ENCODE measurements at regions not wholly inside any gene's neighbourhood (a gene's known extent, or its start where the extent isn't known, plus 50 kb on each side); places are given as distances from the start of the nearest gene placed in this dataset.
"Not testable (repeated sequence)": the region's sequence is repeated elsewhere in the genome, so short reads cannot be mapped to it uniquely, and the experiment has no call there.

GRCh38 chr2:131420751-131421150 lies 55.2 kb upstream of the TUBA3D start:
- H3K79me2 ChIP-seq (ENCODE audit: insufficient read depth); H2AFZ ChIP-seq (ENCODE audit: low read depth); H3K4me3 ChIP-seq (ENCODE audit: low read depth in 2 of 2, low read length in 1 of 2); H3K27ac ChIP-seq (ENCODE audit: low read depth in 2 of 2, low read length in 1 of 2); H3K9me2 ChIP-seq; H4K20me1 ChIP-seq (ENCODE audit: insufficient read depth); H3K4me1 ChIP-seq (ENCODE audit: control insufficient read depth in 1 of 2, insufficient read depth in 2 of 2, low read depth in 1 of 2, low read length in 1 of 2); H3K9ac ChIP-seq; H3F3A ChIP-seq (replicated peaks; ENCODE audit: insufficient read depth); DNase-seq; H3K36me3 ChIP-seq (replicated peaks in 1 of 2; ENCODE audit: control insufficient read depth in 1 of 2, insufficient read depth in 2 of 2, low read length in 1 of 2); POLR2A ChIA-PET; H3K4me2 ChIP-seq; H3K9me3 ChIP-seq: not testable (repeated sequence)
- WGBS (ENCODE audit: low lambda C conversion rate), result 24% methylated on average over 3 of the region's 3 CpGs
- H3K27me3 ChIP-seq (ENCODE audit: insufficient read depth), result peaks cover 28% of the 10 kb centered on the region
- CTCF ChIA-PET, result interaction anchor here (1.7 kb wide), 1 partner anchor 72 kb away, joined by 5 read pairs; no protein-coding TSS in a partner anchor

- WGBS (ENCODE audit: low lambda C conversion rate), result 64% methylated on average over 10 of the region's 10 CpGs
- no peaks in the 10 kb centered on the region for H3K36me3 ChIP-seq (replicated peaks in 1 of 2; ENCODE audit: control insufficient read depth in 1 of 2, insufficient read depth in 2 of 2, low read length in 1 of 2)
- ChIA-PET POLR2A (no interaction called here), CTCF (interaction anchor here (0.8 to 1.7 kb wide), 2 partner anchors 72 to 74 kb away, joined by 3 to 5 read pairs; partner anchors contain the start of gene MZT2A)
- no peak overlapping the region for H2AFZ ChIP-seq (ENCODE audit: low read depth)
- no peaks in the 10 kb centered on the region for H3K9me2 ChIP-seq
- peaks cover 24% of the 10 kb centered on the region; the same call in 1 of the 2 replicates for H3K27me3 ChIP-seq (ENCODE audit: insufficient read depth)
- H3K4me2 ChIP-seq, result no peak overlapping the region
- H3K27ac ChIP-seq (ENCODE audit: low read depth in 2 of 2, low read length in 1 of 2), result no peak overlapping the region
- H3K79me2 ChIP-seq (ENCODE audit: insufficient read depth), result no peaks in the 10 kb centered on the region
- no peaks in the 10 kb centered on the region for H3K4me1 ChIP-seq (ENCODE audit: control insufficient read depth in 1 of 2, insufficient read depth in 2 of 2, low read depth in 1 of 2, low read length in 1 of 2)
- no peaks in the 10 kb centered on the region for H3F3A ChIP-seq (replicated peaks; ENCODE audit: insufficient read depth)
- no peak overlapping the region for H3K4me3 ChIP-seq (ENCODE audit: low read depth in 2 of 2, low read length in 1 of 2)
- H4K20me1 ChIP-seq (ENCODE audit: insufficient read depth), result no peaks in the 10 kb centered on the region
- no peak overlapping the region for H3K9ac ChIP-seq
- DNase-seq, result no peak
- no peaks in the 10 kb centered on the region for H3K9me3 ChIP-seq
- no peak for TF ChIP-seq MXI1 (IDR thresholded peaks at IDR 0.05; ENCODE audit: low read depth, low read length)
- TF ChIP-seq FOXM1 (IDR thresholded peaks at IDR 0.05; ENCODE audit: low read depth), result no peak
- no peak for TF ChIP-seq EZH2phosphoT487 (IDR thresholded peaks at IDR 0.05; ENCODE audit: borderline replicate concordance, low read depth)
- no peak for TF ChIP-seq FOSL2 (IDR thresholded peaks at IDR 0.05; ENCODE audit: borderline replicate concordance, low read depth)
- no peak for TF ChIP-seq RFX5 (IDR thresholded peaks at IDR 0.05; ENCODE audit: low read length)
- no peak for TF ChIP-seq ZBTB33 (IDR thresholded peaks at IDR 0.05; ENCODE audit: borderline replicate concordance, low read depth)
- no peak for TF ChIP-seq POLR2AphosphoS5 (IDR thresholded peaks at IDR 0.05; ENCODE audit: low read depth, low read length)
- TF ChIP-seq GATA2 (CRISPR knock-in tag; IDR thresholded peaks at IDR 0.05), result no peak
- no peak for TF ChIP-seq YY1 (IDR thresholded peaks at IDR 0.05; ENCODE audit: low read depth)
- TF ChIP-seq, protein P1, sequence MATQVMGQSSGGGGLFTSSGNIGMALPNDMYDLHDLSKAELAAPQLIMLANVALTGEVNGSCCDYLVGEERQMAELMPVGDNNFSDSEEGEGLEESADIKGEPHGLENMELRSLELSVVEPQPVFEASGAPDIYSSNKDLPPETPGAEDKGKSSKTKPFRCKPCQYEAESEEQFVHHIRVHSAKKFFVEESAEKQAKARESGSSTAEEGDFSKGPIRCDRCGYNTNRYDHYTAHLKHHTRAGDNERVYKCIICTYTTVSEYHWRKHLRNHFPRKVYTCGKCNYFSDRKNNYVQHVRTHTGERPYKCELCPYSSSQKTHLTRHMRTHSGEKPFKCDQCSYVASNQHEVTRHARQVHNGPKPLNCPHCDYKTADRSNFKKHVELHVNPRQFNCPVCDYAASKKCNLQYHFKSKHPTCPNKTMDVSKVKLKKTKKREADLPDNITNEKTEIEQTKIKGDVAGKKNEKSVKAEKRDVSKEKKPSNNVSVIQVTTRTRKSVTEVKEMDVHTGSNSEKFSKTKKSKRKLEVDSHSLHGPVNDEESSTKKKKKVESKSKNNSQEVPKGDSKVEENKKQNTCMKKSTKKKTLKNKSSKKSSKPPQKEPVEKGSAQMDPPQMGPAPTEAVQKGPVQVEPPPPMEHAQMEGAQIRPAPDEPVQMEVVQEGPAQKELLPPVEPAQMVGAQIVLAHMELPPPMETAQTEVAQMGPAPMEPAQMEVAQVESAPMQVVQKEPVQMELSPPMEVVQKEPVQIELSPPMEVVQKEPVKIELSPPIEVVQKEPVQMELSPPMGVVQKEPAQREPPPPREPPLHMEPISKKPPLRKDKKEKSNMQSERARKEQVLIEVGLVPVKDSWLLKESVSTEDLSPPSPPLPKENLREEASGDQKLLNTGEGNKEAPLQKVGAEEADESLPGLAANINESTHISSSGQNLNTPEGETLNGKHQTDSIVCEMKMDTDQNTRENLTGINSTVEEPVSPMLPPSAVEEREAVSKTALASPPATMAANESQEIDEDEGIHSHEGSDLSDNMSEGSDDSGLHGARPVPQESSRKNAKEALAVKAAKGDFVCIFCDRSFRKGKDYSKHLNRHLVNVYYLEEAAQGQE (IDR thresholded peaks at IDR 0.05; ENCODE audit: low read depth, low read length), result no peak
- TF ChIP-seq FOXJ3 (CRISPR knock-in tag; IDR thresholded peaks at IDR 0.05), result no peak
- TF ChIP-seq MEF2A (IDR thresholded peaks at IDR 0.05; ENCODE audit: borderline replicate concordance, low read depth), result no peak
- no peak for TF ChIP-seq SMC3 (IDR thresholded peaks at IDR 0.05; ENCODE audit: low read depth, low read length)
- TF ChIP-seq, protein P2, sequence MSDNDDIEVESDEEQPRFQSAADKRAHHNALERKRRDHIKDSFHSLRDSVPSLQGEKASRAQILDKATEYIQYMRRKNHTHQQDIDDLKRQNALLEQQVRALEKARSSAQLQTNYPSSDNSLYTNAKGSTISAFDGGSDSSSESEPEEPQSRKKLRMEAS (IDR thresholded peaks at IDR 0.05; ENCODE audit: low read depth), result no peak
- no peak for TF ChIP-seq TCF12 (IDR thresholded peaks at IDR 0.05)
- no peak for TF ChIP-seq JUND (IDR thresholded peaks at IDR 0.05)
- TF ChIP-seq CHD2 (IDR thresholded peaks at IDR 0.05; ENCODE audit: low read length, partially characterized antibody), result no peak
- no peak for TF ChIP-seq EP300 (IDR thresholded peaks at IDR 0.05; ENCODE audit: borderline replicate concordance in 1 of 2, low read depth in 1 of 2, low read length in 1 of 2)
- no peak for TF ChIP-seq TAF1 (IDR thresholded peaks at IDR 0.05; ENCODE audit: borderline replicate concordance, low read depth, low read length)
- no peak for TF ChIP-seq GABPA (IDR thresholded peaks at IDR 0.05; ENCODE audit: low read depth)
Measured at GRCh38 chr2:131419441-131419840, 55.5 kb upstream of the RAB6D start.
